Coronary artery (tissue), 2 donors: ENCODE measurements at regions not wholly inside any gene's neighbourhood (a gene's known extent, or its start where the extent isn't known, plus 50 kb on each side); places are given as distances from the start of the nearest gene placed in this dataset.
"Not testable (repeated sequence)": the region's sequence is repeated elsewhere in the genome, so short reads cannot be mapped to it uniquely, and the experiment has no call there.

Experiments used
- DNase-seq: peaks from one replicate; pipeline ENCODE4 v3.0.0-alpha.2; 2017; ENCODE audit warnings: low spot score
- H3K27ac ChIP-seq, 2 donors: fragments of 200-600 bp; sonication (generic); one replicate each; pipeline ENCODE4 v1.5.1; 2016 to 2019
- H3K4me3 ChIP-seq: fragments of 200-600 bp; sonication (generic); 2 replicates; pipeline ENCODE4 v1.5.1; 2016; ENCODE audit warnings: mild to moderate bottlenecking, moderate library complexity
- TF ChIP-seq, protein P1 (sequence below): fragments of 200-600 bp; sonication (generic); IDR thresholded peaks from one replicate; pipeline ENCODE4 v1.5.1; 2019; ENCODE audit warnings: antibody characterized with exemption

- no peak overlapping the region for H3K27ac ChIP-seq
- TF ChIP-seq, protein P1, sequence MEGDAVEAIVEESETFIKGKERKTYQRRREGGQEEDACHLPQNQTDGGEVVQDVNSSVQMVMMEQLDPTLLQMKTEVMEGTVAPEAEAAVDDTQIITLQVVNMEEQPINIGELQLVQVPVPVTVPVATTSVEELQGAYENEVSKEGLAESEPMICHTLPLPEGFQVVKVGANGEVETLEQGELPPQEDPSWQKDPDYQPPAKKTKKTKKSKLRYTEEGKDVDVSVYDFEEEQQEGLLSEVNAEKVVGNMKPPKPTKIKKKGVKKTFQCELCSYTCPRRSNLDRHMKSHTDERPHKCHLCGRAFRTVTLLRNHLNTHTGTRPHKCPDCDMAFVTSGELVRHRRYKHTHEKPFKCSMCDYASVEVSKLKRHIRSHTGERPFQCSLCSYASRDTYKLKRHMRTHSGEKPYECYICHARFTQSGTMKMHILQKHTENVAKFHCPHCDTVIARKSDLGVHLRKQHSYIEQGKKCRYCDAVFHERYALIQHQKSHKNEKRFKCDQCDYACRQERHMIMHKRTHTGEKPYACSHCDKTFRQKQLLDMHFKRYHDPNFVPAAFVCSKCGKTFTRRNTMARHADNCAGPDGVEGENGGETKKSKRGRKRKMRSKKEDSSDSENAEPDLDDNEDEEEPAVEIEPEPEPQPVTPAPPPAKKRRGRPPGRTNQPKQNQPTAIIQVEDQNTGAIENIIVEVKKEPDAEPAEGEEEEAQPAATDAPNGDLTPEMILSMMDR, result no peak
- no peak for DNase-seq
- no peak overlapping the region for H3K4me3 ChIP-seq
Observed at GRCh38 chr7:140260352-140261104, 83.7 kb upstream of the KDM7A start.

DNA sequence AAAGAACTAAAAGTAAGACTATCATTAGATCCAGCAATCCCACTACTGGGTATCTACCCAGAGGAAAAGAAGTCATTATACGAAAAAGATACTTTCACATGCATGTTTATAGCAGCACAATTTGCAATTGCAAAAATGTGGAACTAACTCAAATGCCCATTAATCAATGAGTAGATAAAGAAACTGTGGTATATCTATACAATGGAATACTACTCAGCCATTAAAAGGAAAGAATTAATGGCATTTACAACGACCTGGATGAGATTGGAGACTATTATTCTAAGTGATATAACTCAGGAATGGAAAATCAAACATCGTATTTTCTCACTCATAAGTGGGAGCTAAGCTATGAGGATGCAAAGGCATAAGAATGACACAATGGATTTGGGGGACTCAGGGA is 80.5 kb upstream of the KDM7A start:
- DNase-seq, H3K4me3 ChIP-seq: not testable (repeated sequence)

GRCh38 chr7:140254976-140255375 is 78.2 kb upstream of the KDM7A start:
- not testable (repeated sequence) for DNase-seq, H3K27ac ChIP-seq, H3K4me3 ChIP-seq

More for the DNA sequence above, 80.5 kb upstream of the KDM7A start:
- H3K27ac ChIP-seq, result not testable (repeated sequence)

GRCh38 chr7:140249036-140249806 is 72.4 kb upstream of the KDM7A start:
- DNase-seq, result no peak
- TF ChIP-seq, protein P1, result no peak
- H3K4me3 ChIP-seq, result no peak overlapping the region
- H3K27ac ChIP-seq, result no peak overlapping the region

GRCh38 chr7:140247559-140247958 is 70.8 kb upstream of the KDM7A start:
- TF ChIP-seq, protein P1, result no peak
- Histone ChIP-seq H3K4me3 (no peak overlapping the region), H3K27ac (no peak overlapping the region)
- DNase-seq, result no peak

DNA sequence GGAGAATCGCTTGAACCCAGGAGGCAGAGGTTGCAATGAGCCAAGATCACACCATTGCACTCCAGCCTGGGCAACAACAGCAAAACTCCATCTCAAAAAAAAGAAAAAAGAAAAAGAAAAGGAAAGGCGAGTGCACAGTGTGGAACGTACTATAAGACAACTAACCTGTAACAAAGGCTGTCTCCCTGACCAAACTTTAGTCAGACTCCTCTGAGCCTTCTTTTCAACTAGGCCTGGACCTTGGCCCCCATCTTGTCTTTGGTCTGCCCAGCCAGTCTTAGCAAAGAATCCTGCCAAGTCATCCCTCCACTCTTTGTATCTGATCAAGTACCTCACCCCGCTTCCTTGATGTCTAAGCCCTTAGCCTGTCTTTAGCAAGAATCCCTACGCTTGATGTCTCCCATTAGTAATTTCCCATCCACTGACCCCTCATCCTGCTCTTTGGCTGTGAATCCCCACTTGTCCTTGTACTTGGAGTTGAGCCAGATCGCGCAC is 68.9 kb upstream of the KDM7A start:
- TF ChIP-seq, protein P1, result no peak
- Histone ChIP-seq H3K27ac (no peak overlapping the region), H3K4me3 (no peak overlapping the region)
- no peak for DNase-seq

- no peak for DNase-seq
- TF ChIP-seq, protein P1, result no peak
- H3K4me3 ChIP-seq, result no peak overlapping the region
- no peak overlapping the region for H3K27ac ChIP-seq
Observed at GRCh38 chr7:140242057-140243031, 65.6 kb upstream of the KDM7A start.
